ENCODE measurements at regions not wholly inside any gene's neighbourhood (a gene's known extent, or its start where the extent isn't known, plus 50 kb on each side); places are given as distances from the start of the nearest gene placed in this dataset.

- TF ChIP-seq POLR2A (IDR thresholded peaks at IDR 0.05; ENCODE audit: low read depth, low read length) (no peak), POLR2AphosphoS5 (IDR thresholded peaks at IDR 0.05; ENCODE audit: low read depth, low read length) (no peak), TAF1 (IDR thresholded peaks at IDR 0.05; ENCODE audit: borderline replicate concordance, low read depth, low read length) (no peak)
Observed at GRCh38 chr2:71787108-71787415, 333.7 kb downstream of the DYSF start.
